NK-92 (cell line): ENCODE measurements at regions not wholly inside any gene's neighbourhood (a gene's known extent, or its start where the extent isn't known, plus 50 kb on each side); places are given as distances from the start of the nearest gene placed in this dataset.

Experiments used
- DNase-seq: peaks from one replicate; lab custom pipeline; 2025; ENCODE audit not compliant: unreplicated experiment; lab: John Stamatoyannopoulos, UW

- no peak for DNase-seq
Observed at GRCh38 chr2:7950035-7950612, 731.7 kb upstream of the ID2 start.

- DNase-seq, result no peak
Observed at GRCh38 chr2:7951001-7951400, 730.9 kb upstream of the ID2 start.

GRCh38 chr2:7951490-7951889 is 730.4 kb upstream of the ID2 start:
- DNase-seq, result no peak

GRCh38 chr2:7952046-7952745 is 729.7 kb upstream of the ID2 start:
- no peak for DNase-seq

GRCh38 chr2:7953195-7953594 is 728.7 kb upstream of the ID2 start:
- no peak for DNase-seq

GRCh38 chr2:7954234-7954633 is 727.6 kb upstream of the ID2 start:
- no peak for DNase-seq

- no peak for DNase-seq
Observed at GRCh38 chr2:7956126-7956689, 725.6 kb upstream of the ID2 start.

- DNase-seq, result no peak
Observed at GRCh38 chr2:7961550-7961949, 720.3 kb upstream of the ID2 start.

- DNase-seq, result no peak
Observed at GRCh38 chr2:7962161-7962560, 719.7 kb upstream of the ID2 start.

- no peak for DNase-seq
Observed at GRCh38 chr2:7963787-7964186, 718.1 kb upstream of the ID2 start.

- DNase-seq, result no peak
Observed at GRCh38 chr2:7966032-7966431, 715.8 kb upstream of the ID2 start.

GRCh38 chr2:7967707-7968405 is 714.0 kb upstream of the ID2 start:
- no peak for DNase-seq

- DNase-seq, result no peak
Observed at GRCh38 chr2:7969756-7970515, 711.9 kb upstream of the ID2 start.

- DNase-seq, result no peak
Observed at GRCh38 chr2:7971248-7971647, 710.6 kb upstream of the ID2 start.

- no peak for DNase-seq
Observed at GRCh38 chr2:7971841-7972240, 710.0 kb upstream of the ID2 start.

- DNase-seq, result no peak
Observed at GRCh38 chr2:7972670-7973069, 709.2 kb upstream of the ID2 start.

- DNase-seq, result no peak
Observed at GRCh38 chr2:7973801-7974480, 707.9 kb upstream of the ID2 start.

GRCh38 chr2:7974936-7975335 is 706.9 kb upstream of the ID2 start:
- no peak for DNase-seq

GRCh38 chr2:7976206-7976605 is 705.6 kb upstream of the ID2 start:
- no peak for DNase-seq

- DNase-seq, result no peak
Observed at GRCh38 chr2:7977981-7978380, 703.9 kb upstream of the ID2 start.

GRCh38 chr2:7982054-7982453 is 699.8 kb upstream of the ID2 start:
- no peak for DNase-seq
